ENCODE measurements at regions not wholly inside any gene's neighbourhood (a gene's known extent, or its start where the extent isn't known, plus 50 kb on each side); places are given as distances from the start of the nearest gene placed in this dataset.

DNA sequence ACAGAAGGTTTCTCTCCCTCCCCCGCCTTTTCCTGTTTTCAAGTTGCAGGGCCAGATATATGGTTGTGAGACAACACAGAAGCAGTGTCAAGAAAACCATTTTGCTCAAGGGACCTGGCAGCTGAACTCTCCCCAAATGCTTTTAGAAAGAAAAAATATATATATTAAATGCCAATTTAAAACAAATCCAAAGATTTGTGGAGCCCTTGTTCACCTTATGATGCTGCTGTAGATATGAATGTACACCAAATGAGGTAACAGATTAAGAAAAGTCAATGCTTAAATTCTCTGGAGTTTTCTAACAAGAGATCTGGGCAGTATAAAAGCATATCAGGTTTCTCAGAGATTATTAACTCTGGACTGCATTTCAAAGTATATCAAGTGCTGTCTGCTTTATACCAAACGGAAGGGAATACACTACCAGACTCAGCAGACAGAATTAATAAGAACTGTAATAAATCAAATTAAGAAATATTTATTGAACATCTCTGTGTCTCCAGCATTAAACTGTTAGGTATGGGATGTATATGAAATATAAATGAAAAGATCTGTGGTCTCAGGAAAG is 357.5 kb downstream of the HDGFL1 start:
- Mint-ChIP-seq H3K27me3 (ENCODE audit: low read depth in 3 of 3) (no peaks in the 10 kb centered on the region), H3K27ac (no peak overlapping the region), H3K9me3 (peaks cover 0 to 8% (median under 1%) of the 10 kb centered on the region in 6 donors), H3K36me3 (no peaks in the 10 kb centered on the region), H3K4me1 (peaks cover 4 to 13% of the 10 kb centered on the region in 2 donors), H3K4me3 (no peak overlapping the region)
- DNase-seq = no peak

DNA sequence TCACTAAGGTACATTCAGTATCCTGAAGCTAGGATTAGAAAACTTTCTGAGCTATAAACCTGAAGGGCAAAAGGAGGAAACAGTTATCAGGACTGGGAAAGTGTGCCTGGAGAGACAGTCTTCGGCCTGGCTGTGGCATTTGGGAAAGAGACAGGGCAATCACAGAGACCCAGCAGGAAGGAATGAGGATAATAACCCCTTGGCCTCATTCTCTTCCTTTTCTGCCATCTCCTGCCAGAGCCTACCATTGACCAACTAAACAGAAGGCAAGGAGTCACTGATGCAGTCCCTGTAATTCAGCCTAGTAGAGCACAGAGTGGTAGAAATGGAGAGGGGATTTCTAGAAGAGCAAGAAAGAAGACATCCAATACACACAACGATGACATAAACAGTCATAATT is 359.4 kb downstream of the HDGFL1 start:
- H3K27ac Mint-ChIP-seq = no peak overlapping the region
- H3K36me3 Mint-ChIP-seq = no peaks in the 10 kb centered on the region
- H3K4me3 Mint-ChIP-seq = no peak overlapping the region
- H3K9me3 Mint-ChIP-seq = peaks cover 0 to 3% (median under 1%) of the 10 kb centered on the region in 6 donors
- peaks cover 4 to 13% of the 10 kb centered on the region in 2 donors for H3K4me1 Mint-ChIP-seq
- DNase-seq = no peak
- no peaks in the 10 kb centered on the region for H3K27me3 Mint-ChIP-seq (ENCODE audit: low read depth in 3 of 3)

DNA sequence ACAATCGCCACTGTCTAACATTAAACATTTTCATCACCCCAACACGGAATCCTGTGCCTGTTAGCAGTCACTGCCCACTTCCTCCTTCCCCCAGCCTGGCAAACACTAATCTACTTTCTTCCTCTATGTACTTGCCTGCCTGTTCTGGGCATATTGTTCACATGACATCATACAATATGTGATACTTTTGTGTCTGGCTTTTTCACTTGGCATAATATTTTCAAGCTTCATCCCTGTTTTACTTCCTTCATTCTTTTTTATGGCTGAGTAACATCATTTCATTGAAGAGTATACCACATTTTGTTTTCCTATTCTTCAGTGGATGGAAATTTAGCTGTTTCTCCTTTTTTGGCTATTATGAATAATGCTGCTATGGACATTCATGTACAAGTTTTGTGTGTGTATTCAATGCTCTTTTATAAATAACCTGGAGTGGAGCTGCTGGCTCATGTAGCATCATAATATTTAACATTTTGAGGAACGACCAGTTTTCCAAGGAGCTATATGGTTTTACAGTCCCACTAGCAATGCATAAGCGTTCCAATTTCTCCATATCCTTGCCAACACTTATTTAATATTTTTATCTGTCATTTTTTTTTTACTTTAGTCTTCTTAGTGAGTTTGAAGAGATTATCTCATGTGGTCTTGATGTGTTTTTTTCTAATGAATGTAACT is 360.1 kb downstream of the HDGFL1 start:
- H3K9me3 Mint-ChIP-seq = peaks cover 0 to 2% (median under 1%) of the 10 kb centered on the region in 6 donors
- H3K4me3 Mint-ChIP-seq = no peak overlapping the region
- H3K36me3 Mint-ChIP-seq = no peaks in the 10 kb centered on the region
- H3K27me3 Mint-ChIP-seq (ENCODE audit: low read depth in 3 of 3) = no peaks in the 10 kb centered on the region
- H3K4me1 Mint-ChIP-seq = peaks cover 4 to 13% of the 10 kb centered on the region in 2 donors
- no peak for DNase-seq
- no peak overlapping the region for H3K27ac Mint-ChIP-seq

DNA sequence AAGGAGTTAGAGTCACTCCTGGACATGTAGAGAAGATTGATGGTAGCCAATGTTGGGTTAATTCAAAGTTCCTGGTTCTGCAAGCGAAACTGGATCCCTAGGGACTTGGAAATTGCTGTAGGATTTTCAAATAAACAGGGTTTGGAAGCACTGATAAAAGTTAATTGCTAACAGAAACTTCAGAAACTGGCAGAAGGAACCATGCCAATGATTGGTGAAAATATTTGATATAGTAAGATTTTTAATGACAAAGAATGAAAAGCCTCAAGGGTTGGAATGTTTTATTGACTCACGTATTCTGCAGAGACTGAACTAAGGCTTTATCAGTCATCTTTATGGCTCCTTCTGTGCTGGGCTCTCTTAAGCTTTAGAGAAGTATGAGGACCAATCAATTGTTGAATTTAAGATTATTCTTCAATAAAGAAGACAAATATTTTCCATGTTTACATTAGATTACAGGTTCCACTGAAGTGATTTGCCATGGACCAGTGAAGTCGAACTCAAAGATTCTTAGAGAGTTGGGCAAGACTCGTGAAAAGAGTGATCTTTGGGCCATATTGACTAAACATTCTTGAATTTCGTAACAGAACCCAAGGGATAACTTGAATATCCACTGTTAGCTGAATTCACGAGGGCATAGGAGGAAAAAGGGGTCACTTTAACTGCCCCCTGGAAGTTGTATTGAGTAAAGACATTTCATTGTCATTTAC is 371.4 kb downstream of the HDGFL1 start:
- Mint-ChIP-seq H3K9me3 (peaks cover 0 to 12% (median 5%) of the 10 kb centered on the region in 6 donors), H3K27me3 (ENCODE audit: low read depth in 3 of 3) (no peaks in the 10 kb centered on the region), H3K4me1 (no peaks in the 10 kb centered on the region), H3K36me3 (no peaks in the 10 kb centered on the region), H3K27ac (no peak overlapping the region), H3K4me3 (no peak overlapping the region)
- no peak for DNase-seq

DNA sequence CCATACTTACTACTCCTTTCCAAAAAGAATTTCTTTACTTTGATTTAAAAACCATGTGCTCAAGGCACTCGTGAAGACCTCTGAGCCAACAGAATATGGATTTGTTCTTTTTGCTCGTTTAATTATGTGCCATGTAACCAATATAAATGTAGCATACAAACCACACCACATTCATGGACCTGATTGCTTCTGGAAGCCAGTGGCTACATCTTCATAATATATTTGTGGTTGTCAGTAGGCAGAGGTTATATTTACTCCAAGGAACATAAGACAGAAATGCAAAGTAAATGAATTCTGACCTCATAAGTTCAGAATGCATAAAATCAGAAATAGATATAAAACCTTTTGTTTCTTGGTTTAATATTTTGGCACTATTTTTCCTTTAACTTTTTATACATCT is 373.0 kb downstream of the HDGFL1 start:
- Mint-ChIP-seq H3K4me1 (no peaks in the 10 kb centered on the region), H3K27ac (no peak overlapping the region), H3K4me3 (no peak overlapping the region), H3K36me3 (no peaks in the 10 kb centered on the region), H3K27me3 (ENCODE audit: low read depth in 3 of 3) (no peaks in the 10 kb centered on the region), H3K9me3 (peaks cover 0 to 9% (median 1%) of the 10 kb centered on the region in 6 donors)
- DNase-seq = no peak

DNA sequence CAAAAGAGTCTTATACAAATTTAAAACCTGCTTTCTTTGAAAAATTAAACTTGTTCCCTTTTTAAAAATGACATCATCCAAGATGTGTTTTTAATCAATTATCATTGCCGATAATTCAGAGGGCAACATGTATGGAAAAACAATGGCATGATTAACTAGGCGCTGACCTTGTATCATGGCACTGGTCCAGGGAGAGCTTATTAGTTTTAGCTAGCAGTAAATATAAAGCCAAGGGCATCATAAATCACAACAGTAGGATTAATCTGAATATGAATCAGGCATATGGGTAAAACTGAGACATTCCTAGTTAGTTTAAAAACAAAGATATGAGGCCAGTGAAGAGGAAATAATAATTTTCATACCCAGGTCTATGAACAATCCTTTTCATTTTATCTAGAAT is 374.0 kb downstream of the HDGFL1 start:
- Mint-ChIP-seq H3K36me3 (no peaks in the 10 kb centered on the region), H3K4me1 (no peaks in the 10 kb centered on the region), H3K4me3 (no peak overlapping the region), H3K27me3 (ENCODE audit: low read depth in 3 of 3) (no peaks in the 10 kb centered on the region), H3K9me3 (peaks cover 0 to 1% (median 0%) of the 10 kb centered on the region in 6 donors), H3K27ac (no peak overlapping the region)
- no peak for DNase-seq

DNA sequence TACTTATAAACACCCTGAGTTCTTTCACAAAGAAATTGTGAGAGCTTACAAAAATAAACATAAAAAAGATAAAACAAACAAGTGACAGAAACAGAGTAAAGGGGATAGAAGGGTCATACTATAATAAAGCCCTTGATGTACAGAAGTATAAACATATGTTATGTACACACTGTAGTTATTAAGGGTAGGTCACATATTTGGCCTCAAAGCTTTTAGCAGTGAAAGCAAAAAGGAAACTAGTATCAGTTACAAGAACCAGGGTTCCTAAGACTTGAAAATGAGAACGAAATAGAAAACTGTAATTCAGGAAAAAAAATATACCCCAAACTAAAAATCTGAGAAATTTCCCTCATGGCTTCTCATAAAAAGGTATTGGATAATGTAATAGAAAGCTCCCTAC is 380.6 kb downstream of the HDGFL1 start:
- H3K27ac Mint-ChIP-seq = no peak overlapping the region
- no peaks in the 10 kb centered on the region for H3K36me3 Mint-ChIP-seq
- H3K4me1 Mint-ChIP-seq = peaks cover 8 to 10% of the 10 kb centered on the region in 2 donors
- no peak overlapping the region for H3K4me3 Mint-ChIP-seq
- no peak for DNase-seq
- no peaks in the 10 kb centered on the region for H3K27me3 Mint-ChIP-seq (ENCODE audit: low read depth in 3 of 3)
- H3K9me3 Mint-ChIP-seq = peaks cover 0 to 5% (median 0%) of the 10 kb centered on the region in 6 donors

DNA sequence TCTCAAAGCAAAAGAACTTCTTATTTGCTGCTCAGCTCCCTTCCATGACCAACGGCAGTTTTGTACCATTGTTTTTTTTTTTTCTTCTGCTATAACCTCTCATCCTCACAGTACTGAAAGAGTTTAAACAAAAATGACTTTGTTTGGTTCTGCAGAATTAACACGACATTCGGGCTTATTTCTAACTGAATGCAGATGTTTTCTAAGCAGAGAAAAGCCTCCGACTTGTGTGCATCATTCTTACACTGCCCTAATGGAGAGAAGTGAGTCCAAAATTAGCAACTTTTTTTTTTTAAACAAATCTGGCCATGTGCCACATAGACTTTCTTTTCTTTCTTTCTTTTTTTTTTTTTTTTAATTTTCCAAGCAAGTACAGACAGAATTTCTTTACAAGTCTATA is 382.7 kb downstream of the HDGFL1 start:
- H3K27me3 Mint-ChIP-seq (ENCODE audit: low read depth in 3 of 3) = no peaks in the 10 kb centered on the region
- H3K36me3 Mint-ChIP-seq = no peaks in the 10 kb centered on the region
- no peak overlapping the region for H3K27ac Mint-ChIP-seq
- H3K4me3 Mint-ChIP-seq = no peak overlapping the region
- H3K4me1 Mint-ChIP-seq = peaks cover 18 to 24% of the 10 kb centered on the region in 2 donors
- peaks cover 0 to 5% (median 0%) of the 10 kb centered on the region in 6 donors for H3K9me3 Mint-ChIP-seq
- DNase-seq = no peak

DNA sequence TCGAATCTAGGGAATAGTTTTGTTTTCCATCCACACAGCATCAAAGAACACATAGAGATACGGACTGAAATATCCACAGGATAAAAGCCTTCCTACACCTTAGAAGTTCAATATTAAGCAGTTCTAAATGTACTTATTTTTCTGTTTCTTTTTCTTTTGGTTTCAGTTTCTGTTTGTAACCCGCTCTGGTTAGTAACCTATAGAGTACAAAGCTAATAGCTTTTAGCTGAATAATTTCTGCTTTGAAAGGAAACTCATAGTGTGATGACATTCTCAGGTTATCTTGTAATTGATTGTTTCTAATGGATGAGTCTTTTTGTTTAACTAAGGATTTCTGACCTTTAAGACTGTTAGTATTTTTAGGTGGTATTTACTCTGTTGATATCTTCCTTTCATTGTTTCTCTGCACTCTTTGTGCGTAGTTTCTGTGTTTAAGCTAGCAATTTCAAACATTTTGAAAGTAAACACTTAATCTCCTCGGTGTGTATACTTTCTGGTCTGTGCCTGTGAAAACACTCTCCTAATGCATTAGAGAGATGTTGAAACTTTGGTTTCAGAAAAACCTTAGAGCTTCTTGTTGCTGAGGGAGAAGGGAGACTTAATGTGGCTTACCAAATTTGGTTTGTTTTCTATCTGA is 385.5 kb downstream of the HDGFL1 start:
- no peaks in the 10 kb centered on the region for H3K36me3 Mint-ChIP-seq
- H3K4me1 Mint-ChIP-seq = peaks cover 26 to 44% of the 10 kb centered on the region in 2 donors
- peak overlapping the region; percentile 68 to 83 (median 73) for H3K4me3 Mint-ChIP-seq
- H3K27ac Mint-ChIP-seq = peak overlapping the region; percentile 57 to 89 (median 82)
- DNase-seq = peak in 2 of 3 donors; percentile 5 to 6
- H3K27me3 Mint-ChIP-seq (ENCODE audit: low read depth in 3 of 3) = peaks cover 0 to 2% (median 0%) of the 10 kb centered on the region in 3 donors
- H3K9me3 Mint-ChIP-seq = peaks cover 0 to 4% (median 0%) of the 10 kb centered on the region in 6 donors

DNA sequence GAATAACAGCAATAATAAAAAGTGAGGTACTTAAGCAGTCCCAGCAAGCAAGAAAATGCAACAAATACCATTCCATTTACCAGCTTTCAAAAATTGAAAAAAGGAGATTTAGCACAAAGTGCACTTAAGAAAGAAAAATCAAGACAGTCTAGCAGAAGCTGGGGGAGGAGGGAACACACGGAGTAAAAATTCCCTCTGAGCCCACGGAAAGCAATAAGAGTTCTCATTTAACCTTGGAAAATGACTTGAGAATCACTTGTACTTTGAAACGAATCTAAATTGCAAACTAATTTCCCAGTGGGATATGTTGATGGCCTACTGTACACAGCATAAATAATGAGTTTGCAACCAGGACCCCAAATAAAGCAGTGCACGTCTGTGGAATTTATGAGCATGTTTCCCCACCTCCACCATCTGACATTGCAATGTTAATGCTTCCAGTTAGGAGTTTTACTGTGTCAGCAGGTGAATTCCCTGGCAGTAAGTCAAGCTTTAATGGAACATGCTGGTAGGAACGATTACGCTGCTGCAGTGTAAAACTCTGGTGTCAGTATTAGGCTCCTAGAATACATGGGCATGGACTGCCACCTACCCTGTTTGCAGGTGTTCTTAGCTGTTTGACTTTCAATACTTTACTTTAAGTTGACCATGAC is 386.8 kb downstream of the HDGFL1 start:
- no peak for DNase-seq
- Mint-ChIP-seq H3K4me3 (no peak overlapping the region), H3K9me3 (peaks cover 0 to 4% (median 0%) of the 10 kb centered on the region in 6 donors), H3K27me3 (ENCODE audit: low read depth in 3 of 3) (peaks cover 0 to 2% (median 0%) of the 10 kb centered on the region in 3 donors), H3K27ac (peak overlapping the region in 1 of 6 donors; percentile 34), H3K36me3 (no peaks in the 10 kb centered on the region), H3K4me1 (peaks cover 26 to 44% of the 10 kb centered on the region in 2 donors)

DNA sequence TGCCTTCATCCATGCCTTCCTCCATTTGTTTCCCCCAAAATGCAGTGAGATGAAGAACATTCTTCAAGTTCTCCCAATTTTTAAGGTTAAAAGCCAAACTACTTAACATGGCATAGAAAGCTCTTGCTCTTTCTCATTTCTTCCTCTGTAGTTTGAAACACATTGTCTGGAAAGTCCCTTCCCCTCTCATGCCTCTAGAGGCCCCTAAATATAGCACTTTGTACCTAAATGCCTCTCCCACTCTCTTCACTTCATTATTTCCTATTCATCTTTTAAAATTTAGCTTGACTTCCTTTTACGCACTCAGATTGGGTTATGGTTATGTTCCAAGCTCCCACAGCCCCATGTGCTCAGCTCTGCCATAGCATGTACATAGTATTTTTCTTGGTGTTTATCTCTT is 389.3 kb downstream of the HDGFL1 start:
- no peaks in the 10 kb centered on the region for H3K36me3 Mint-ChIP-seq
- peaks cover 26 to 44% of the 10 kb centered on the region in 2 donors for H3K4me1 Mint-ChIP-seq
- H3K4me3 Mint-ChIP-seq = no peak overlapping the region
- H3K9me3 Mint-ChIP-seq = peaks cover 0 to 7% (median 2%) of the 10 kb centered on the region in 6 donors
- H3K27ac Mint-ChIP-seq = no peak overlapping the region
- DNase-seq = no peak
- peaks cover 0 to 2% (median 0%) of the 10 kb centered on the region in 3 donors for H3K27me3 Mint-ChIP-seq (ENCODE audit: low read depth in 3 of 3)

DNA sequence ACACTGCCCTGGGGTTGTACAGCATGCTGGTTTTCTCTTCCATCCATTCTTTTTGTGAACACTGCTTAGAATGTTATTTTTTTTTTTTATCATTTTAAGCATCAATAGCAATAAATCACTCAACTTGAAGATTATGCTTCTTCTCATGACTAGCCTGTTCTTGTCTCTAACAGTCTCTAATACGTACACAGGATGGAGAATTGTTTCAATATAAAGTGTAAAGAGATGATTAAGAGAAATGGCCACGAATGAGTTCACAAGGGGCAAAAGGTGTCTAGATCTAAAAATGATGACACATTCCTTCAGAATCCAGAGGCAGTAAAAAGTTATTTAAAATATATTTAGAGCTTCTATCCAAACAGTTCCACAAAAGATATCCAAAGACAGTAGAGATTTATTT is 390.2 kb downstream of the HDGFL1 start:
- DNase-seq = no peak

DNA sequence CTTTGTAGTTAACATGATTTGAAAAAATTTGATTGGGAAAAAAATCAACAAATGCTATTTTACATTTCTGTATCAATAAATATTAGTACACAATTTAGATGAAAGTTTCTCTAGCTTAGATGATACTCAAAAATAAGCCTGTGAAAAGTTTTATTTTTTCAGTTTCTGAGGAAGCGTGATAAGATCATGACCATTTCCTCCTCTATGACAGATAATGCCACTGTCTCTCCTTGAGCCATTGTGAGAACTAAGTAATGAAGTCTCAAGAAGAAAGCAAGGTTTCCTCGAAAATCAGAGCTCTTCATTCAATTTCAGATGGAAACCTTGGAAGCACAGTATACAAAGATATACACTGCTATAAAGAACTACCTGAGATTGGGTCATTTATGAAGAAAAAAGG is 395.0 kb downstream of the HDGFL1 start:
- Mint-ChIP-seq H3K9me3 (peaks cover 2 to 10% (median 6%) of the 10 kb centered on the region in 6 donors), H3K27me3 (ENCODE audit: low read depth in 3 of 3) (peaks cover 0 to 1% (median 0%) of the 10 kb centered on the region in 3 donors), H3K36me3 (peaks cover 0 to 4% (median 4%) of the 10 kb centered on the region in 3 donors), H3K4me1 (peaks cover 5 to 10% of the 10 kb centered on the region in 2 donors), H3K27ac (no peak overlapping the region), H3K4me3 (no peak overlapping the region)
- DNase-seq = no peak

More for the DNA sequence above, 390.2 kb downstream of the HDGFL1 start:
- peaks cover 0 to 7% (median 2%) of the 10 kb centered on the region in 6 donors for H3K9me3 Mint-ChIP-seq
- H3K27ac Mint-ChIP-seq = no peak overlapping the region
- no peak overlapping the region for H3K4me3 Mint-ChIP-seq
- H3K27me3 Mint-ChIP-seq (ENCODE audit: low read depth in 3 of 3) = peaks cover 0 to 2% (median 0%) of the 10 kb centered on the region in 3 donors
- peaks cover 27 to 42% of the 10 kb centered on the region in 2 donors for H3K4me1 Mint-ChIP-seq
- H3K36me3 Mint-ChIP-seq = no peaks in the 10 kb centered on the region

All from immature natural killer cell (primary cell).